Peyer's patch (tissue), 4 donors: ENCODE measurements at regions not wholly inside any gene's neighbourhood (a gene's known extent, or its start where the extent isn't known, plus 50 kb on each side); places are given as distances from the start of the nearest gene placed in this dataset.

Source experiments
- POLR2A ChIP-seq, 2 donors: fragments of 450-650 bp; IDR thresholded peaks; one replicate each; pipeline ENCODE4 v1.5.1; 2017; ENCODE audit warnings: antibody characterized with exemption in 2 of 2, mild to moderate bottlenecking in 2 of 2, moderate library complexity in 2 of 2
- TF ChIP-seq, protein P1 (sequence below), 6 experiments: fragments of 450-650 bp in 4 of 6; fragments of 200-600 bp in 2 of 6; sonication (generic) in 1 of 6; IDR thresholded peaks; one replicate each; pipeline ENCODE4 v1.5.1; 2017 to 2019; ENCODE audit warnings: antibody characterized with exemption in 6 of 6, mild to moderate bottlenecking in 3 of 6, moderate library complexity in 1 of 6

DNA sequence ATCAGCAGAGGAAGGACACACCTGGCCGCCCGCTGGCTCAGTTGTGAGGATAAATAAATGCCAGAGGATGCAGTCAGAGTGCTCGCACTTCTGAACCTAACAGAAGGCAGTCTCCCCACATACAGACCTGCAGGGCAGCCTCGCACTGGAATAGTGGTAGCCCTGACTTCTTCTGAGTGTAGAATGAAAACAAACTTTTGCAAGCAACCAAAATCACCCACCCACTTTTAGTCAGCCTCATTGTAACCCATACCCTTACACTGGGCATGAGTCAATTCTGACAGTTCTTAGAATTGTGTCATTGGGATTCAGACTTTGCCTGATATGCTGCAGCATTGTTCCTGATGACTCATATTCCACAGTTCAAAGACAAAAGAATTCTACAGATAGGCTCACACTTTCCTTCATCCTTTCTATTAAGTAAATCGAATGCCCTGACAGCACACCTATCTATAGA lies 167.0 kb upstream of the CDK1 start:
- TF ChIP-seq, protein P1, sequence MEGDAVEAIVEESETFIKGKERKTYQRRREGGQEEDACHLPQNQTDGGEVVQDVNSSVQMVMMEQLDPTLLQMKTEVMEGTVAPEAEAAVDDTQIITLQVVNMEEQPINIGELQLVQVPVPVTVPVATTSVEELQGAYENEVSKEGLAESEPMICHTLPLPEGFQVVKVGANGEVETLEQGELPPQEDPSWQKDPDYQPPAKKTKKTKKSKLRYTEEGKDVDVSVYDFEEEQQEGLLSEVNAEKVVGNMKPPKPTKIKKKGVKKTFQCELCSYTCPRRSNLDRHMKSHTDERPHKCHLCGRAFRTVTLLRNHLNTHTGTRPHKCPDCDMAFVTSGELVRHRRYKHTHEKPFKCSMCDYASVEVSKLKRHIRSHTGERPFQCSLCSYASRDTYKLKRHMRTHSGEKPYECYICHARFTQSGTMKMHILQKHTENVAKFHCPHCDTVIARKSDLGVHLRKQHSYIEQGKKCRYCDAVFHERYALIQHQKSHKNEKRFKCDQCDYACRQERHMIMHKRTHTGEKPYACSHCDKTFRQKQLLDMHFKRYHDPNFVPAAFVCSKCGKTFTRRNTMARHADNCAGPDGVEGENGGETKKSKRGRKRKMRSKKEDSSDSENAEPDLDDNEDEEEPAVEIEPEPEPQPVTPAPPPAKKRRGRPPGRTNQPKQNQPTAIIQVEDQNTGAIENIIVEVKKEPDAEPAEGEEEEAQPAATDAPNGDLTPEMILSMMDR (IDR thresholded peaks at IDR 0.05) = no peak
- TF ChIP-seq POLR2A (IDR thresholded peaks at IDR 0.05) = no peak
